Right ventricle myocardium superior (tissue), 1 donor: ENCODE measurements at regions not wholly inside any gene's neighbourhood (a gene's known extent, or its start where the extent isn't known, plus 50 kb on each side); places are given as distances from the start of the nearest gene placed in this dataset.

ENCODE experiments used
- ATAC-seq: fragments of 200-7000 bp; cut with Tn5 transposase; one replicate; pipeline ENCODE4 v1.9.1; 2020; ENCODE audit warnings: mild to moderate bottlenecking; ENCODE audit not compliant: poor library complexity
- DNase-seq: peaks from one replicate; pipeline ENCODE4 v3.0.0-alpha.2; 2020
- intact Hi-C: fragments of 100-400 bp; cut with DNase I; formaldehyde crosslinking; loops from one replicate; pipeline ENCODE4 v1.11.2; 2022
- donor health status: DM: no; HTN: yes; CAD: no; lungs with severe emphysema.

- DNase-seq: no peak
- ATAC-seq: no peak
- intact Hi-C loops: no loop called here
Measured at GRCh38 chr11:121961321-121961801, 154.7 kb downstream of the BLID start.

- intact Hi-C loops: no loop called here
- ATAC-seq (no peak), DNase-seq (no peak)
Measured at GRCh38 chr11:121958971-121959325, 157.1 kb downstream of the BLID start.

- intact Hi-C loops: no loop called here
Measured at GRCh38 chr11:121958323-121958970, 157.6 kb downstream of the BLID start.

GRCh38 chr11:121953122-121953521 lies 162.9 kb downstream of the BLID start:
- DNase-seq (no peak), ATAC-seq (no peak)
- intact Hi-C loops: no loop called here

More at GRCh38 chr11:121958323-121958970, 157.6 kb downstream of the BLID start:
- ATAC-seq: no peak
- no peak for DNase-seq

GRCh38 chr11:121950160-121950559 lies 165.9 kb downstream of the BLID start:
- ATAC-seq (no peak), DNase-seq (no peak)
- intact Hi-C loops: no loop called here

GRCh38 chr11:121946514-121946913 lies 169.5 kb downstream of the BLID start:
- ATAC-seq (no peak), DNase-seq (no peak)
- intact Hi-C loops: no loop called here

GRCh38 chr11:121944556-121945230 lies 171.3 kb downstream of the BLID start:
- intact Hi-C loops: no loop called here
- no peak for ATAC-seq
- DNase-seq: no peak

- intact Hi-C loops: no loop called here
- ATAC-seq: no peak
Measured at GRCh38 chr11:121938076-121938475, 177.9 kb downstream of the BLID start.

GRCh38 chr11:121936781-121937447 lies 179.1 kb downstream of the BLID start:
- intact Hi-C loops: no loop called here
- ATAC-seq (no peak), DNase-seq (no peak)

More at GRCh38 chr11:121938076-121938475, 177.9 kb downstream of the BLID start:
- DNase-seq: no peak

GRCh38 chr11:121936370-121936769 lies 179.6 kb downstream of the BLID start:
- DNase-seq: no peak
- intact Hi-C loops: no loop called here
- ATAC-seq: peak; percentile 59

- ATAC-seq: no peak
- DNase-seq: no peak
- intact Hi-C loops: no loop called here
Measured at GRCh38 chr11:121933694-121934093, 182.3 kb downstream of the BLID start.

GRCh38 chr11:121933294-121933693 lies 182.7 kb downstream of the BLID start:
- intact Hi-C loops: no loop called here
- DNase-seq (no peak), ATAC-seq (no peak)

- no peak for DNase-seq
- no peak for ATAC-seq
- intact Hi-C loops: no loop called here
Measured at GRCh38 chr11:121932646-121933185, 183.3 kb downstream of the BLID start.

- no peak for ATAC-seq
- DNase-seq: no peak
- intact Hi-C loops: no loop called here
Measured at GRCh38 chr11:121931748-121932352, 184.2 kb downstream of the BLID start.

- intact Hi-C loops: no loop called here
Measured at GRCh38 chr11:121931121-121931520, 184.9 kb downstream of the BLID start.

GRCh38 chr11:121930004-121930965 lies 185.7 kb downstream of the BLID start:
- ATAC-seq (peak; percentile 43), DNase-seq (no peak)
- intact Hi-C loops: no loop called here

More at GRCh38 chr11:121931121-121931520, 184.9 kb downstream of the BLID start:
- no peak for DNase-seq
- no peak for ATAC-seq

GRCh38 chr11:121929581-121929980 lies 186.4 kb downstream of the BLID start:
- ATAC-seq (peak; percentile 73), DNase-seq (peak; percentile 55)
- intact Hi-C loops: no loop called here
